ENCODE measurements at regions not wholly inside any gene's neighbourhood (a gene's known extent, or its start where the extent isn't known, plus 50 kb on each side); places are given as distances from the start of the nearest gene placed in this dataset.

GRCh38 chr3:24947103-24947502, 452.5 kb upstream of the THRB start:
- Histone ChIP-seq H3K4me3 (no peak overlapping the region), H3K36me3 (no peaks in the 10 kb centered on the region), H3K27me3 (no peaks in the 10 kb centered on the region), H3K9me3 (no peaks in the 10 kb centered on the region), H3K4me1 (no peaks in the 10 kb centered on the region), H3K27ac (no peak overlapping the region)
- TF ChIP-seq CTCF (IDR thresholded peaks at IDR 0.05) (no peak), POLR2A (IDR thresholded peaks at IDR 0.05) (no peak)
- no peak for DNase-seq
- intact Hi-C loops (cut with DNase I; ENCODE audit: low total_unique reads) = no loop called here

- no peaks in the 10 kb centered on the region for H3K27me3 ChIP-seq
- no peak for DNase-seq
- intact Hi-C loops (cut with DNase I; ENCODE audit: low total_unique reads) = no loop called here
- no peak overlapping the region for H3K27ac ChIP-seq
- TF ChIP-seq CTCF (IDR thresholded peaks at IDR 0.05) = no peak
- no peak for TF ChIP-seq POLR2A (IDR thresholded peaks at IDR 0.05)
- H3K4me1 ChIP-seq = no peaks in the 10 kb centered on the region
- H3K36me3 ChIP-seq = no peaks in the 10 kb centered on the region
- H3K4me3 ChIP-seq = no peak overlapping the region
- no peaks in the 10 kb centered on the region for H3K9me3 ChIP-seq
Measured at GRCh38 chr3:24951180-24951579, 456.5 kb upstream of the THRB start.

- Histone ChIP-seq H3K27me3 (no peaks in the 10 kb centered on the region), H3K4me3 (no peak overlapping the region), H3K9me3 (no peaks in the 10 kb centered on the region), H3K27ac (no peak overlapping the region), H3K4me1 (no peaks in the 10 kb centered on the region), H3K36me3 (no peaks in the 10 kb centered on the region)
- TF ChIP-seq POLR2A (IDR thresholded peaks at IDR 0.05) (no peak), CTCF (IDR thresholded peaks at IDR 0.05) (no peak)
- DNase-seq = no peak
- intact Hi-C loops (cut with DNase I; ENCODE audit: low total_unique reads) = no loop called here
Measured at GRCh38 chr3:24952388-24952787, 457.7 kb upstream of the THRB start.

GRCh38 chr3:24953060-24953771, 458.6 kb upstream of the THRB start:
- no peak overlapping the region for H3K4me3 ChIP-seq
- H3K4me1 ChIP-seq = no peaks in the 10 kb centered on the region
- intact Hi-C loops (cut with DNase I; ENCODE audit: low total_unique reads) = no loop called here

GRCh38 chr3:24956613-24957012, 462.0 kb upstream of the THRB start:
- H3K27me3 ChIP-seq = no peaks in the 10 kb centered on the region
- no peaks in the 10 kb centered on the region for H3K36me3 ChIP-seq
- no peak overlapping the region for H3K27ac ChIP-seq
- no peaks in the 10 kb centered on the region for H3K9me3 ChIP-seq
- TF ChIP-seq POLR2A (IDR thresholded peaks at IDR 0.05) = no peak
- TF ChIP-seq CTCF (IDR thresholded peaks at IDR 0.05) = no peak
- intact Hi-C loops (cut with DNase I; ENCODE audit: low total_unique reads) = no loop called here
- no peak for DNase-seq
- no peak overlapping the region for H3K4me3 ChIP-seq
- H3K4me1 ChIP-seq = no peaks in the 10 kb centered on the region

More at GRCh38 chr3:24953060-24953771, 458.6 kb upstream of the THRB start:
- H3K27me3 ChIP-seq = no peaks in the 10 kb centered on the region
- H3K27ac ChIP-seq = no peak overlapping the region
- H3K9me3 ChIP-seq = no peaks in the 10 kb centered on the region
- DNase-seq = no peak
- H3K36me3 ChIP-seq = no peaks in the 10 kb centered on the region
- no peak for TF ChIP-seq POLR2A (IDR thresholded peaks at IDR 0.05)
- TF ChIP-seq CTCF (IDR thresholded peaks at IDR 0.05) = no peak
